Activated CD8-positive, alpha-beta memory T cell treated with anti-CD3 and anti-CD28 coated beads, Interleukin-2, amount 10 ng/mL, durations not matched to agents 7 days and 5 days (primary cell): ENCODE measurements at regions not wholly inside any gene's neighbourhood (a gene's known extent, or its start where the extent isn't known, plus 50 kb on each side); places are given as distances from the start of the nearest gene placed in this dataset.

Experiments used
- ATAC-seq: fragments of 150-1000 bp; cut with Tn5 transposase; one replicate; pipeline ENCODE4 v1.10.0; 2021; ENCODE audit warnings: moderate library complexity
- CTCF ChIA-PET: fragments of 350-600 bp; sonication (Branson Sonifier 250); formaldehyde crosslinking; loops from one replicate; lab custom pipeline; 2021; ENCODE audit warnings: antibody characterized with exemption; lab: Charles Lee
- DNase-seq: peaks from one replicate; pipeline ENCODE4 v3.0.0-alpha.2; 2020
- H3K27ac Mint-ChIP-seq: one replicate; pipeline ENCODE4 v1.8.0; 2021; ENCODE audit warnings: mild to moderate bottlenecking, mixed read lengths
- H3K27me3 Mint-ChIP-seq: one replicate; pipeline ENCODE4 v1.8.0; 2021; ENCODE audit warnings: mixed read lengths
- H3K36me3 Mint-ChIP-seq: one replicate; pipeline ENCODE4 v1.8.0; 2021; ENCODE audit warnings: mild to moderate bottlenecking, mixed read lengths
- H3K4me1 Mint-ChIP-seq: one replicate; pipeline ENCODE4 v1.8.0; 2021; ENCODE audit warnings: mixed read lengths
- H3K4me3 Mint-ChIP-seq: one replicate; pipeline ENCODE4 v1.8.0; 2021; ENCODE audit warnings: mild to moderate bottlenecking, moderate library complexity, mixed read lengths
- H3K9me3 Mint-ChIP-seq: one replicate; pipeline ENCODE4 v1.8.0; 2022; ENCODE audit warnings: low read depth, mixed read lengths

DNA sequence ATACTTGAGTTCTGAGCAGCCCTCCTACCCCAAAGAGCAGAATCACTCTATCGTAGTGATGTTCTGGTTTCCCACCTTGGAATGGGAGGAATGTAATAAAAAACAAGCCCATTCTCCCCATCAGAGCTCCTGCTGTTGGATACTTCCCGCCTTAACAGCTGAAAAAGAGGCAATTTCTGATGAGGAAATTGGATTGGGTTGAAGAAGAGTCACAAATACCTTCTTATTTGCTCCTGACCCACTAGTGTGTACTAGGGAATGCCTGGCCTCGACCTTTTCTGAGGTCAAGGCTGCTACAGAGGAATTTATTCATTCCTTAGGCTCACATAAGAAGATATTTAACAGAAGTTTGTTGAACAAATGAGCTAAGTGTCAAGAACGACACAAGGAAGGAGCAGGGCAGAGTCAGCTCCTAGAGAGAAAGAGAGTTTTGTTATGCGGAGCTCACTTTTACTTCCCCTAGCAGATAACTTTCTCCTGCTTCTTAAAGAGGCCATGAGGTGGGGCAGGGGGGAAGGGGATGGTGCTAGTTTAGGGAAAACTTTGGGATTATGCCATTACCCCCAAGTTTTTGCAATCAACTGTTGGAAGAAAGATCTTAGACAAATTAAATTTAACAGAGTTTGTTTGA is 273.8 kb upstream of the CLNK start:
- no peaks in the 10 kb centered on the region for H3K27me3 Mint-ChIP-seq
- no peaks in the 10 kb centered on the region for H3K36me3 Mint-ChIP-seq
- peaks cover 8% of the 10 kb centered on the region for H3K4me1 Mint-ChIP-seq
- no peak for DNase-seq
- peaks cover 1% of the 10 kb centered on the region for H3K9me3 Mint-ChIP-seq
- H3K4me3 Mint-ChIP-seq, result no peak overlapping the region
- H3K27ac Mint-ChIP-seq, result no peak overlapping the region
- no peak for ATAC-seq
- CTCF ChIA-PET, result no interaction called here

- Mint-ChIP-seq H3K27ac (no peak overlapping the region), H3K36me3 (no peaks in the 10 kb centered on the region), H3K9me3 (peaks cover 3% of the 10 kb centered on the region), H3K4me3 (no peak overlapping the region), H3K4me1 (peaks cover 8% of the 10 kb centered on the region), H3K27me3 (no peaks in the 10 kb centered on the region)
- ATAC-seq (no peak), DNase-seq (no peak)
- CTCF ChIA-PET, result no interaction called here
These were observed 266.7 kb upstream of the CLNK start for GRCh38 chr4:10951306-10951705.

DNA sequence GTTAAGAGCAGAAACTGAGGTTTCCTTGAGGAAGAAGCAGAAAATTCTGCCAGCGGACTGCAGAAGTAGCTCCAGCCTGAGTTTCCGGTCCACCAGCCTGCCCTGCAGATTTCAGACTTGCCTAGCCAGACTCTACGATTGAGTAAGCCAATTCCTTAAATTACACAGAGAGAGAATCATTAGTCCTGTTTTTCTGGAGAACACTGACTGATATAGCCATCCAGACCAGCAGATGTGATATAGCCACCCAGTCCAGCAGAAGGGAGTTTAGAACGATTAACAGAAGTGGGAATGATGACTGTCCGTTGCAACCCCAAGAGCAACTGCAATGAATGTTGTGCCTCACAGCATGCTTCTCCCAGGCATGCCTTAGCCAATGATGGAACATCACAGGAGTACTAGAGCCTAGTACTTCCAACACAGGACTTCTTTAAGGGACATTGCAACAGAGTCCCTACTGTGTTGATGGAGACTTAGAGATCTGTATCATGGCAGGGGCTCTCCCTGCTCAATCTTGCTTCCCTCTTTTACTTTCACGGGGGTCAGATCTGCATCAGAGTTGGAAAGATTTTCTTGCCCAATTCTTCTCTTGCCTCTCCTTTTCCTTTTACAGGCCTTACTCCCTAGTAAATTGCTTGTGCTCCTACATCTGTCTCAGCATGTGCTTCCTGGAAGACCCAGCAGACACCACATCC is 264.6 kb upstream of the CLNK start:
- Mint-ChIP-seq H3K36me3 (no peaks in the 10 kb centered on the region), H3K4me3 (no peak overlapping the region), H3K27ac (no peak overlapping the region), H3K9me3 (peaks cover 6% of the 10 kb centered on the region), H3K4me1 (no peaks in the 10 kb centered on the region), H3K27me3 (no peaks in the 10 kb centered on the region)
- DNase-seq (no peak), ATAC-seq (no peak)
- CTCF ChIA-PET, result no interaction called here

GRCh38 chr4:10947898-10948297 is 263.3 kb upstream of the CLNK start:
- DNase-seq (no peak), ATAC-seq (no peak)
- Mint-ChIP-seq H3K27me3 (no peaks in the 10 kb centered on the region), H3K9me3 (peaks cover 8% of the 10 kb centered on the region), H3K4me1 (no peaks in the 10 kb centered on the region), H3K27ac (no peak overlapping the region), H3K4me3 (no peak overlapping the region), H3K36me3 (no peaks in the 10 kb centered on the region)
- CTCF ChIA-PET, result no interaction called here

DNA sequence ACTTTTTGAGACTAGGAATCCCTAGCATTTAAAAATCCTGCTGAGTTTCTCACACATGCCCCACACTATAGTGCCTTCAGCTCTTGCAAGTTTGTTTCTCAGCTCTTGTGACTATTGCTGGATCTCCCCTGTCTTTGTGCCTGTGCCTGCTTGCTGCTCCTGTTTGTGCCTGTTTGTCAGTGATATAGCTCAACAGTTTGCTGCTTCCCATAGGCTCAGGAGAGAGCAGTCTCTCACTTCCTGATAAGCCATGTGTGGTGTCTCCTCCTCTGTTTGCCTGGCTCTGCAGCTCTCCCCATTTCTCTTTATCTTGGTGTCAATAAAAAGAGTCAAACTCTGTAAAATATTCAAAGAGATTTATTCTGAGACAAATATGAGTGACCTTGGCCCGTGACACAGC is 259.8 kb upstream of the CLNK start:
- ATAC-seq, result no peak
- Mint-ChIP-seq H3K4me3 (no peak overlapping the region), H3K36me3 (no peaks in the 10 kb centered on the region), H3K4me1 (no peaks in the 10 kb centered on the region), H3K27me3 (no peaks in the 10 kb centered on the region), H3K27ac (no peak overlapping the region), H3K9me3 (peaks cover 13% of the 10 kb centered on the region)
- no peak for DNase-seq
- CTCF ChIA-PET, result no interaction called here

DNA sequence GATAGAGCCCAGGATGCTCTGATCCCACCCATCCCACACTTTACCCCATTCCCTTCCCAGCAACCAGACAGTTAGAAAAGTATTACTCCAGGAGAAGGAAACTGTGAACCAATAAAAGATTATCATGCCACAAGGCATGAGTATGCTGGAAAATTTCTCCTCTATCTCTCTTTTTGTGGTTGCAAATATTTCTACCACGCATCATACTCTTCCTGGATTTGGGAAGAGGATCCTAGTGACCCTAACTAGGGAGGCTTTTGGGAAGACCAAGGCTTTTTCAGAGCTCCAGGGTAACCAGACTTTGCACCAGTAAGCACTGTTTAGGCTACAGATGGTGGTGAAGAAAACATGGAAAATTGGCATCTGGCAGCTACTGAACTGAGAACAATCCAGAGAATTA is 257.6 kb upstream of the CLNK start:
- H3K36me3 Mint-ChIP-seq, result no peaks in the 10 kb centered on the region
- no peak overlapping the region for H3K27ac Mint-ChIP-seq
- CTCF ChIA-PET, result no interaction called here
- DNase-seq, result no peak
- no peak overlapping the region for H3K4me3 Mint-ChIP-seq
- no peaks in the 10 kb centered on the region for H3K4me1 Mint-ChIP-seq
- peaks cover 13% of the 10 kb centered on the region for H3K9me3 Mint-ChIP-seq
- no peak for ATAC-seq
- H3K27me3 Mint-ChIP-seq, result no peaks in the 10 kb centered on the region

DNA sequence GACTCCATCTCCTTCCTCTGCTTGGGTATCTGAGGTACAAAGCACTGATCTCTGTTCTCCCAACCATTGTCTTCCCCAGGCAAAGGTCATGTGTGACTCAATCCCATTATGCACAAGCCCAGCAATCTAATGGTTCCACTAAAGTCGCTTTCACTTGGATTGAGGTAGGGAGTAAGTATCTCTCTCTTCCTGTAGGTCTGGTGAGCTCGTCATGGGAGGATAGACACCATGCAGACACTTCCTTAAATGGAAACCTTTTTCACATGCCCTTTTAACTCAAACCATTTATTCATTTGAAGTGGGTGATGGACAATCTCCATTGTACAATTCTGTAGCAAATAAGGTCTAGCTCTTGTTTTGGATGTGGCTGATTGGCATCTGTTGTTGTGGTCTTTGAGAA is 245.2 kb upstream of the CLNK start:
- CTCF ChIA-PET, result no interaction called here
- no peak for ATAC-seq
- no peak overlapping the region for H3K4me3 Mint-ChIP-seq

GRCh38 chr4:10925996-10926395 is 241.4 kb upstream of the CLNK start:
- Mint-ChIP-seq H3K27me3 (no peaks in the 10 kb centered on the region), H3K9me3 (no peaks in the 10 kb centered on the region), H3K4me1 (no peaks in the 10 kb centered on the region), H3K27ac (no peak overlapping the region), H3K36me3 (no peaks in the 10 kb centered on the region), H3K4me3 (no peak overlapping the region)
- ATAC-seq (no peak), DNase-seq (no peak)
- CTCF ChIA-PET, result no interaction called here

More for the DNA sequence above, 245.2 kb upstream of the CLNK start:
- Mint-ChIP-seq H3K36me3 (no peaks in the 10 kb centered on the region), H3K27ac (no peak overlapping the region), H3K27me3 (no peaks in the 10 kb centered on the region), H3K9me3 (no peaks in the 10 kb centered on the region), H3K4me1 (no peaks in the 10 kb centered on the region)
- DNase-seq, result no peak

GRCh38 chr4:10924274-10924673 is 239.7 kb upstream of the CLNK start:
- Mint-ChIP-seq H3K9me3 (no peaks in the 10 kb centered on the region), H3K4me3 (no peak overlapping the region), H3K27ac (no peak overlapping the region), H3K27me3 (no peaks in the 10 kb centered on the region), H3K4me1 (no peaks in the 10 kb centered on the region), H3K36me3 (no peaks in the 10 kb centered on the region)
- no peak for ATAC-seq
- DNase-seq, result no peak
- CTCF ChIA-PET, result no interaction called here

DNA sequence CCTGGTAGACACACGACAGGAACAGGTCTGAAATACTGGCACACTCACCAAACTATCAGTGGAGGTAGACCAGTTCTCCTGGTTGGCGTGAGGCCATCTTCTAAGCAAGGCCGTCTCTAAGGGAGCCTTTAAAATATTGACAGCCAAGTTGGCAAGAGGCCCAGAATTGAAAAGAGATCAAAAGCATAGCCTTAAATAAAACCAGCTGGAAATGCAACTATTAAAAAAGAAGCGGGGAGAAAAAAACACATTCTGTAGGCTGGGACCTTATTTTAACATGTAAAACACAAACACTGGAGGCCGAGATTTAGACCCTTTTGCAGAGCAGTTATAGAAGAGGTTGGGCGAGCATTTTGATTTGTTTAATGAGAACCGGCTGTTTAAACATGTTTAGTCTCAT is 233.0 kb upstream of the CLNK start:
- Mint-ChIP-seq H3K36me3 (no peaks in the 10 kb centered on the region), H3K27me3 (no peaks in the 10 kb centered on the region), H3K4me3 (no peak overlapping the region), H3K9me3 (peaks cover 2% of the 10 kb centered on the region), H3K27ac (no peak overlapping the region), H3K4me1 (no peaks in the 10 kb centered on the region)
- ATAC-seq (no peak), DNase-seq (no peak)
- CTCF ChIA-PET, result no interaction called here

DNA sequence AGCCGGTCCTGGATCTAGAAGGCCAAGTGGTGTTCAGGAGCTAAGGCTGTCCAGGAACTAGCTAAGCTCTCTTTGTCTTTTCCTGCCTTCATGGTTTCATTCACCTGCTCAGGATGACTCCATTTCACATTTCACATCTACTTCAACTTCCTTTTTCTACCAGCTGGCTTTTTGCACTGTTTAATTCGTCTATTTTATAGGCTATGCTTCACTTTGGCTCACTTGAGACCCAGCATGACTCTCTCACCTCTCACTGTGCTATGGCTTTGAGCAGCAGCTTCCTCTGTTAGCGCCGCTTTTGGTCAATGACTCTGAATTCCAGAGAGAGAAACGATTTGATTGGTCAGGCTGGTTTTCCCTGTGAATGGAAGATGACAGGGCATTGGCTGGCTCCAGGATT is 213.5 kb upstream of the CLNK start:
- Mint-ChIP-seq H3K4me3 (no peak overlapping the region), H3K9me3 (no peaks in the 10 kb centered on the region), H3K27me3 (no peaks in the 10 kb centered on the region), H3K36me3 (no peaks in the 10 kb centered on the region), H3K27ac (no peak overlapping the region), H3K4me1 (no peaks in the 10 kb centered on the region)
- CTCF ChIA-PET, result no interaction called here
- no peak for ATAC-seq
- no peak for DNase-seq

DNA sequence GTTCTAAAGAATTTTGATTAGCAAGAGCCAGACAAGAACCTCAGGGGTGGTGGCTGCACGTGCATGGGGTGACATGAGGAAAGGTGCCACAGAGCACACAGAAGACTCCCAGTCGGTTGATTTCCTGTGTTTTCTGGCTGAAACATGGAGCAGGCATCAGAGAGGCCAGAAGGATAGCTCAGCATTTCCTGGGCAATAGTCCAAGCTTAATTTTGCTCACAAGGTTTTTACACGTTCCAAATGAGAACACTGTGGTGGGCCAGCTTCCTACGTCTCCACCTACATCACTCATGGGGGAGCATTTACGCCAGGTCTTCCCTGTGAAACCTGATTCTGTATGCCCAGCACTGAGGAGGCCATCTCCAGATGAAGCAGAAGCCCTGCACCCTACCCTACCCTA is 212.5 kb upstream of the CLNK start:
- Mint-ChIP-seq H3K4me3 (no peak overlapping the region), H3K4me1 (no peaks in the 10 kb centered on the region), H3K9me3 (no peaks in the 10 kb centered on the region), H3K27ac (no peak overlapping the region), H3K36me3 (no peaks in the 10 kb centered on the region), H3K27me3 (no peaks in the 10 kb centered on the region)
- CTCF ChIA-PET, result no interaction called here
- no peak for ATAC-seq
- DNase-seq, result no peak

GRCh38 chr4:10893395-10893794 is 208.8 kb upstream of the CLNK start:
- Mint-ChIP-seq H3K4me1 (no peaks in the 10 kb centered on the region), H3K4me3 (no peak overlapping the region), H3K27ac (no peak overlapping the region), H3K36me3 (no peaks in the 10 kb centered on the region), H3K27me3 (no peaks in the 10 kb centered on the region), H3K9me3 (no peaks in the 10 kb centered on the region)
- CTCF ChIA-PET, result no interaction called here
- DNase-seq, result no peak
- no peak for ATAC-seq

DNA sequence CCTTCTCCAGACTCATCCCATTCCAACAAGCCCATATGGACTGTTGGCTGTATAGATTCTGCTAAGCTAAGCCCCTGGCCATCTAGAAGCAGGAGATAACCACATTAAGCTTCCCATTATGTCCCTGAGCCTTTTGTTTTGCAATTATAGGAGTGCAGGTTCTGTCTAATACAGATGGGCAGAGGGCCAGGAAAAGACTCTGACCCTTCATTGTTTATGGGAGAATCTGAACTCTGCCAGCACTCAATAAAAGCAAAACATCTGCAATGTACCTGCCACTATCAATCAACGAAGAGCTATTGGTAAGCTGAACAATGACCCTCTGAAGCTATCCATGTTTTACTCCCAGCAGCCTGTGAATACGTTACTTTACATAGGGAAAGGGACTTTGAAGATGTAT is 207.3 kb upstream of the CLNK start:
- Mint-ChIP-seq H3K27me3 (no peaks in the 10 kb centered on the region), H3K27ac (no peak overlapping the region), H3K36me3 (no peaks in the 10 kb centered on the region), H3K4me1 (no peaks in the 10 kb centered on the region), H3K9me3 (no peaks in the 10 kb centered on the region), H3K4me3 (no peak overlapping the region)
- CTCF ChIA-PET, result interaction anchor here (0.6 to 1.5 kb wide), 2 partner anchors 13 to 532 kb away, joined by 3 read pairs; no protein-coding TSS in a partner anchor
- DNase-seq (no peak), ATAC-seq (no peak)
